ENCODE measurements at regions not wholly inside any gene's neighbourhood (a gene's known extent, or its start where the extent isn't known, plus 50 kb on each side); places are given as distances from the start of the nearest gene placed in this dataset.

- TF ChIP-seq HMGXB4 (CRISPR knock-in tag; IDR thresholded peaks at IDR 0.05; ENCODE audit: borderline replicate concordance in 1 of 2, low read depth in 1 of 2) = peak in 1 of 2 experiments; percentile 51; a peak in 2 of 4 replicates
- TF ChIP-seq NFYC (CRISPR knock-in tag; IDR thresholded peaks at IDR 0.05) = no peak
- no peak for TF ChIP-seq EZH2 (conservative IDR thresholded peaks at IDR 0.05; ENCODE audit: low read depth, low read length)
- TF ChIP-seq ZNF280D (CRISPR knock-in tag; IDR thresholded peaks at IDR 0.05) = no peak
- TF ChIP-seq ZSCAN12 (CRISPR knock-in tag; IDR thresholded peaks at IDR 0.05) = no peak
- no peak for TF ChIP-seq ZBTB7A (CRISPR knock-in tag; IDR thresholded peaks at IDR 0.05)
- no peak for TF ChIP-seq GATAD1 (CRISPR knock-in tag; IDR thresholded peaks at IDR 0.05)
- no peak for TF ChIP-seq ZNF224 (CRISPR knock-in tag; IDR thresholded peaks at IDR 0.05)
- TF ChIP-seq ZFX (CRISPR knock-in tag; IDR thresholded peaks at IDR 0.05; ENCODE audit: low read depth) = peak; percentile 50; the same call in 1 of the 2 replicates
- no peak for TF ChIP-seq MTF2 (CRISPR knock-in tag; IDR thresholded peaks at IDR 0.05; ENCODE audit: borderline replicate concordance)
- no peak for TF ChIP-seq ZNF605 (CRISPR knock-in tag; IDR thresholded peaks at IDR 0.05)
- TF ChIP-seq ZNF20 (CRISPR knock-in tag; IDR thresholded peaks at IDR 0.05) = no peak
- TF ChIP-seq PHF20 (CRISPR knock-in tag; IDR thresholded peaks at IDR 0.05) = 0 out of 2 replicates have a peak, but pooled peaks have one; percentile 15
- no peak; the same call in 1 of the 2 replicates for TF ChIP-seq PITX1 (CRISPR knock-in tag; IDR thresholded peaks at IDR 0.05)
- TF ChIP-seq ONECUT2 (CRISPR knock-in tag; IDR thresholded peaks at IDR 0.05) = no peak
- no peak for TF ChIP-seq SRSF4 (IDR thresholded peaks at IDR 0.05; ENCODE audit: low read depth, low read length, poor library complexity, severe bottlenecking)
- TF ChIP-seq LBX2 (CRISPR knock-in tag; IDR thresholded peaks at IDR 0.05; ENCODE audit: borderline replicate concordance) = no peak; the same call in 1 of the 2 replicates
- TF ChIP-seq ZSCAN20 (CRISPR knock-in tag; IDR thresholded peaks at IDR 0.05; ENCODE audit: borderline replicate concordance) = no peak
- no peak for TF ChIP-seq REL (CRISPR knock-in tag; conservative IDR thresholded peaks at IDR 0.05)
- no peak for TF ChIP-seq ZNF816 (CRISPR knock-in tag; IDR thresholded peaks at IDR 0.05; ENCODE audit: borderline replicate concordance)
- TF ChIP-seq RXRA (CRISPR knock-in tag; IDR thresholded peaks at IDR 0.05) = peak; percentile 62
- TF ChIP-seq ATF5 (CRISPR knock-in tag; IDR thresholded peaks at IDR 0.05; ENCODE audit: low read depth) = no peak
- TF ChIP-seq ZNF354B (CRISPR knock-in tag; IDR thresholded peaks at IDR 0.05) = no peak
- TF ChIP-seq EHMT2 (IDR thresholded peaks at IDR 0.05; ENCODE audit: borderline replicate concordance, low read depth, low read length) = no peak
Measured at GRCh38 chr16:85396879-85397871, 215.9 kb upstream of the GSE1 start (continued).
